ENCODE measurements at regions not wholly inside any gene's neighbourhood (a gene's known extent, or its start where the extent isn't known, plus 50 kb on each side); places are given as distances from the start of the nearest gene placed in this dataset.

DNA sequence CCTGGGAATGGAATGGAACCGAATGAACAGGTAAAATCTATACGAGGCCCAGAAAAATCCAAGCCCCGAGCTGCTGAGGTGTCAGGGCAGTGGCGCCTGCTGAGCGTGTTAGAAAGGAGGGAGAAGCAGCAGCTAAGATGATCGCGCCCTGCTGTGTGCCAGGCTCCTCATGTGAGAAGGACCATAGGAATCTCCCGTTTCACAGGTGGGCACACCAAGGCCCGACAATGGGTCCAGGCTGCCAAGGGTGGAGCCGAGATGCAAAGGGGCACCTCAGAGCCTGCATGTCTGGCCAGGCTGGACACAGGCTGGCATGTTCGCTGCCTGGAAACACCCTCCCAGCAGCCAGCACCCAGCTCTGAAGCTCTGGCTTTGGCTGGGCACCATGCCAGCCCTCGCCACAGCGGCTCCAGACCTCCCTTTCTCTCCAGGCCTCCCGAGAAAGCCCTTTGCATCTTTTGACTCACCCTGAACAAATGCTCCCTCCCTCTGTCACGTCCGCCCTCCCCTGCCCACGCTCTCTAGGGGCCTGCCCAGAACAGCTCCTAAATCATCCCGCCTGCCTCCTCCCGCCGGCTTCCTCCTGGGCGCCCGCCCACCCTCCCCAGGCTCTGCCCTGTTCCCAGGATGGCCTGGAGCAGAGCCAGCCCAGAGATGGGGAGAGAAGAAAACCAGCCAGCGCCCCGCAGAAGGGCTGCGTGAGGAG lies 217.8 kb upstream of the GSE1 start:
- H3K36me3 ChIP-seq (ENCODE audit: control insufficient read depth in 5 of 5, insufficient read depth in 5 of 5, low read length in 5 of 5), result peaks cover 0 to 3% (median 0%) of the 10 kb centered on the region in 5 donors
- H3K4me3 ChIP-seq (ENCODE audit: low read depth in 1 of 5, low read length in 5 of 5), result no peak overlapping the region
- no peak overlapping the region for H3K27ac ChIP-seq (ENCODE audit: low read depth, low read length)
- H3K4me1 ChIP-seq (ENCODE audit: control insufficient read depth in 5 of 5, insufficient read depth in 5 of 5, low read length in 5 of 5), result peaks cover 11 to 33% (median 27%) of the 10 kb centered on the region in 5 donors
- H3K27me3 ChIP-seq (ENCODE audit: control insufficient read depth in 5 of 5, insufficient read depth in 4 of 5, low read length in 5 of 5), result no peaks in the 10 kb centered on the region
- H3K9ac ChIP-seq (ENCODE audit: low read length in 5 of 5), result no peak overlapping the region
- H3K9me3 ChIP-seq (ENCODE audit: control insufficient read depth in 5 of 5, low read length in 5 of 5), result peaks cover 0 to 4% (median 0%) of the 10 kb centered on the region in 5 donors

DNA sequence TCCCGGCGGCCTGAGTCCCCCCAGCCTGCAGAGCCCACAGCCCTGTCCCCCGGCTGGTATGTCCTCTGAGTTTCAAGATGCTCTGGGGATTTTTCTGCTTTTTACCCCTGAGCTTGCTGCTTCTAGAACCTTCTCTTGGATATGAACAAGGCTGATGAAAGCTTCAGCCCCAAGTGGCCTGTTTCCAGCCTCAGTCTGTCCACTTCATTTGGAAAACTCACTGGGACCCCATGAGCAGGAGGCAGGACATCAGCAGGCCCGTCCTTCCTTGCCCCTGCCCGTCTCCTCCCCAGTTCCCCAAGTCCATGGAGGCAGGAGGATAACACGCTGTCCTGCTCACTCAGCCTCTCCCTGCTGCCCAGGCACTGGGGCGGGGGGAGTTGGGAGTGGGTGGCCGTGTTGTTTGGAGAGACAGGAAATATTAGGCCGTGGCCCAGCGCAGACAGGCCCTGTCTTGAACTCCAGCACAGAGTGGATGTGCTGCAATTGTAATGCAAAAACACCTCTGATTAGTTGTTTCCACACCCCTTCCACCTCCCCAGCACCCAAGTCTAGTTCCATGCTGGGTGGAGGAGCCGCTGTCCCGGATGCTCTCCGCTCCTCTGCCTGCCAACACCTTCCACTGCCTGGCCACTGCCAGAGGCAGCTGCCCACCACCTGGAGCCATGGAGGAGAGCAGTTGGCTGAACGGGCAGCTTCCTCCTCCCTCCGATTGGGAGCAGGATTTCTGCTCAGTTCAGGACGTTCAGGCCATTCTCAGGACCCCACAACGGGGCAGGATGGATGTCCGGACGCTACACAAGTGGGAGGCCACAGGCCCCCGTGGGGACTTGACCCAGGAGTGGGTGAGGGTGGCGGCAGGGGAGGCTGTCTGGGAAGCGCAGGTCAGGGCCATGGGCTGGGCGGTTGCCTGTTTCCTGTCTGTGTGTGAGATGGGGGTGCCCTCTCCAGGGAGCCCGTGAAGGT lies 216.9 kb upstream of the GSE1 start:
- H3K36me3 ChIP-seq (ENCODE audit: control insufficient read depth in 5 of 5, insufficient read depth in 5 of 5, low read length in 5 of 5), result peaks cover 0 to 3% (median 0%) of the 10 kb centered on the region in 5 donors

DNA sequence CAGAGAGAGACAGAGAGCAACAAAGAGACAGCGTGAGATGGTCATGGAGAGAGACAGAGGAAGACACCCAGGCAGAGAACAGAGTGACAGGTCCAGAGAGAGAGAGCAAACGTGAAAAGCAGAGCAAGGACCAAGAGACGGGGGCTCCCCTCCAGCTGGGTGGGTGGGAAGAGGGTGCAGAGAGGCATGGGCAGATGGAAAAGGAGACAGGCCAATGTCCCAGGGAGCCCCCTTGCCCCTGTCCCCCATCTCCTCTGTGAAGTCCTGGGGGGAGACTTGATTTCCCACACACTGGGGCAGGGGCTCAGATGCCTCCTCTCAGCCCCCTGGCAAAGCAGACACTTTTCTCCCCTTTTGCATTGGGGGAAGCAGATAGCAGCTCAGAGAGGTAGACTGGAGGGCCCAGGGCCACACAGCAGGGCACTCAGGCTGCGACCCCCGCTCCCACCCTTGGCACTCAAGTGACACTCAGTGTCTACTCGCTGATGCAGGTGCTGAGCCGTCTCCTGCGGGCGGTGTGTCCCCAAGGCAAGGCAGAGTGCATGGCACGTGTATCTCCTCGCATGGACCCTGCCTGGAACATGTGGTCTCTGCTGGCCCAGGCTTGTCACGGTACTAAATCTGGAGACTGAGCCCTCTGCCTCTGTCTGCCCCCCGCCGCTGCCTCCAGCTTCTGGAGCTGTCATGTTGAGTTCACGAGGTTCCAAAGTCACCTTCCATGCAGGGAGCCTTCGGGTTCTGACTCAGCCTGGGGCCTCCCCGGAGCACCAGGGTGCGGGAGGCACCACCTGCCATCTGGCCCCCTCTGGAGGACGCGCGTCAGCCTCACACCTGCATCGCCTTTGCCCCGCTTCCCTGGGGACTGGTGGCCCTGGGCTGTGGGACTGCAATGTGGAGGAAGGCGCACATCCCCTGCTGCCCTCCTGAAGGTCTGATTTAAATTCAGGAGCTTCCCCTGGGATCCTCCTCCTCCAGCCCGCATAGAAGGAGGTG lies 215.9 kb upstream of the GSE1 start:
- H3K4me1 ChIP-seq (ENCODE audit: control insufficient read depth in 5 of 5, insufficient read depth in 5 of 5, low read length in 5 of 5), result peaks cover 11 to 30% (median 27%) of the 10 kb centered on the region in 5 donors
- H3K27ac ChIP-seq (ENCODE audit: low read depth, low read length), result no peak overlapping the region

More for the DNA sequence above, 216.9 kb upstream of the GSE1 start:
- Histone ChIP-seq H3K9ac (ENCODE audit: low read length in 5 of 5) (no peak overlapping the region), H3K27ac (ENCODE audit: low read depth, low read length) (no peak overlapping the region), H3K9me3 (ENCODE audit: control insufficient read depth in 5 of 5, low read length in 5 of 5) (peaks cover 0 to 2% (median 0%) of the 10 kb centered on the region in 5 donors), H3K4me3 (ENCODE audit: low read depth in 1 of 5, low read length in 5 of 5) (no peak overlapping the region), H3K4me1 (ENCODE audit: control insufficient read depth in 5 of 5, insufficient read depth in 5 of 5, low read length in 5 of 5) (peaks cover 11 to 30% (median 26%) of the 10 kb centered on the region in 5 donors), H3K27me3 (ENCODE audit: control insufficient read depth in 5 of 5, insufficient read depth in 4 of 5, low read length in 5 of 5) (no peaks in the 10 kb centered on the region)

DNA sequence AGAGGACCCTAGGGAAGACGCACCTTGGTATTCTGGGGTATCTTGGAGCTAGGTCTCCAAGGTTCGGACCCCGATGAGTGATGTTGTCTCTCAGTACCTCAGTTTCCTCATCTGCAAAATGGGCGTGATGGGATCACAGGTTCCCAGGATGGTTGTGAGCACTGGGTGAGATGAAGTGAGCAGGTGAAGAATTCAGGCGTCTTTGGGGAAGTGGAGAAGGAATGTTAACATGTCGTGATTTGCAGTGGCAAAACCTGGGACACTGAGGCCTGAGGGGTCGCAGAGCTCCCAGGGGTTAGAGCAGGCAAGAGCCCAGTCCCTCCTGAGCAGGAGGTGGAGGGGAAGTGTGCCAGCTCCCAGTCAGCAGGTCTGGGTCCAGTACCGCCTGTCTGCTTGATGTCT lies 215.1 kb upstream of the GSE1 start:
- Histone ChIP-seq H3K9ac (ENCODE audit: low read length in 5 of 5) (no peak overlapping the region), H3K4me1 (ENCODE audit: control insufficient read depth in 5 of 5, insufficient read depth in 5 of 5, low read length in 5 of 5) (peaks cover 14 to 39% (median 36%) of the 10 kb centered on the region in 5 donors), H3K27me3 (ENCODE audit: control insufficient read depth in 5 of 5, insufficient read depth in 4 of 5, low read length in 5 of 5) (no peaks in the 10 kb centered on the region), H3K27ac (ENCODE audit: low read depth, low read length) (no peak overlapping the region), H3K9me3 (ENCODE audit: control insufficient read depth in 5 of 5, low read length in 5 of 5) (no peaks in the 10 kb centered on the region), H3K4me3 (ENCODE audit: low read depth in 1 of 5, low read length in 5 of 5) (no peak overlapping the region), H3K36me3 (ENCODE audit: control insufficient read depth in 5 of 5, insufficient read depth in 5 of 5, low read length in 5 of 5) (no peaks in the 10 kb centered on the region)

More for the DNA sequence above, 215.9 kb upstream of the GSE1 start:
- no peak overlapping the region for H3K4me3 ChIP-seq (ENCODE audit: low read depth in 1 of 5, low read length in 5 of 5)
- H3K27me3 ChIP-seq (ENCODE audit: control insufficient read depth in 5 of 5, insufficient read depth in 4 of 5, low read length in 5 of 5), result no peaks in the 10 kb centered on the region
- H3K9me3 ChIP-seq (ENCODE audit: control insufficient read depth in 5 of 5, low read length in 5 of 5), result no peaks in the 10 kb centered on the region
- H3K36me3 ChIP-seq (ENCODE audit: control insufficient read depth in 5 of 5, insufficient read depth in 5 of 5, low read length in 5 of 5), result peaks cover 0 to 3% (median 0%) of the 10 kb centered on the region in 5 donors
- no peak overlapping the region for H3K9ac ChIP-seq (ENCODE audit: low read length in 5 of 5)

DNA sequence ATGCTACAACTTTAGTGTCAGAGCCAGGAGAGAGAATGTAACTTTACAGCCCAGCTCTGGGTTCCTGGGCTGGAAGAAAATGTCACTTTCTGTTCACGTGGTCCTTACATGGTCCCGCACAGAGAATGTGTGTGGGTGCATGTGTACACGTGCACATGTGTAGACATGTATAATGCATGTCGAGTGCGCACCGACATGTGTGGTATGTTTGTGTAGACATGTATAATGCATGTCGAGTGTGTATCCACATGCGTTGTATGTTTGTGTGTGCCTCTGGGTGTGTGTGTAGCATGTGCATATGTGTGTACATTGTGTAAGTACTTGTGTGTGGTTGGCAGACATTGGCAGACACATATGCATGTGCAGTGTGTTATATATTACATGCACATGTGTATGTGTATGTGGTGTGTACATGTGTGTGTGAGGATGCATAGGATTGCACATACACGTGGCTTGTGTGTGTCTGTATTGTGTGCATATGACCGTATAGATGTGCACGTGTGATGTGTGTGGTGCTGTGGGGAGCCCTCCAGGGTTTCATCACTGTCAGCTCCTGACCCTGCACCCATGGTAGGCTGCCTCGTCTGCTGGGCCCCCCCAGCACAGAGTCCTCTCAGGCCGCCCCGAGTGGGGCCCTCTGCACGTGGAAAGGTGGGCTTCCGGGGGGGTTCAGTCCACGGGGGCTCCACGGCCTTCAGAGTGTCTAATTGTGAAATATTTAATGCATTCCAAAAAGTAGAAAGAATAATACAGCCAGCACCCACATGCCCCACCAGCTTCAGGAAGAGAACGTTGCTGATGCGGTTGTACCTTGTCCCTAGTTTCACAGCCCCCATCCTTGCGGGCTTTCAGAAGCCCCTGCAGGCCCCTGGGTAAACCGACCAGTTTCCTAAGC lies 214.2 kb upstream of the GSE1 start:
- Histone ChIP-seq H3K4me3 (ENCODE audit: low read depth in 1 of 5, low read length in 5 of 5) (no peak overlapping the region), H3K9me3 (ENCODE audit: control insufficient read depth in 5 of 5, low read length in 5 of 5) (no peaks in the 10 kb centered on the region), H3K27me3 (ENCODE audit: control insufficient read depth in 5 of 5, insufficient read depth in 4 of 5, low read length in 5 of 5) (no peaks in the 10 kb centered on the region), H3K9ac (ENCODE audit: low read length in 5 of 5) (no peak overlapping the region), H3K4me1 (ENCODE audit: control insufficient read depth in 5 of 5, insufficient read depth in 5 of 5, low read length in 5 of 5) (peaks cover 14 to 41% (median 37%) of the 10 kb centered on the region in 5 donors), H3K27ac (ENCODE audit: low read depth, low read length) (no peak overlapping the region), H3K36me3 (ENCODE audit: control insufficient read depth in 5 of 5, insufficient read depth in 5 of 5, low read length in 5 of 5) (no peaks in the 10 kb centered on the region)

DNA sequence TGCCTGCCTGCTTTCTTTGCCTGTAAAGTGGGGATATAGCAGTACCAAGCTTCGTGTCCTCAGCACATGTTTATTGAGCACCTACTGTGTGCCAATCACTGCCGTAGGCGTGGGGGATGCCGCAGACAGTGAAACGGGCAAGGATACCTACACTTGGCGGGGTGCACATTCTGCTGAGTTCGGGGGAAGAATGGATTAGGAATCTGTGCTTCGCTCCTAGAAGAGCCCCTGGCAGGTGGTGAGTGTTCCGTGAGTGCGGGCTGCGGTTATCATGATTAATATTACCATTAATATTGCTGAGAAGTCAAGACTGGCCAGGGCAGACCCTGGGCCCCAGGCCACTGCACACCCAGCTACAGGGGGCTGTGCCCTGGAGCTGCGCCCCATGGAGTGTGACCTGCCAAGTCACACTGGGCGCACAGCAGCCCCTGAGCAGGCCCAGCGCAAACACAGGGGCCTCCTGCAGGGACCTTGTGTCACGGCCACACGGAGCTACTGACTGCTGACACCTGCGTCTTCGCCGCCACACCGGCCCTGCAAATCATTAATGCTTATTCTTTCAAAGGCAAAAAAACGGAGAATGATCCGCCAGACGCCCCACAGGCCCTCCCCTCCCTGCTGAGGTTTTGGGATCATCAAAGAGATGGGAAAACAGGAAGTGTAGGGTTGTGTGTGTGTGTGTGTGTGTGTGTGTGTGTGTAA lies 213.4 kb upstream of the GSE1 start:
- Histone ChIP-seq H3K4me1 (ENCODE audit: control insufficient read depth in 5 of 5, insufficient read depth in 5 of 5, low read length in 5 of 5) (peaks cover 14 to 35% (median 33%) of the 10 kb centered on the region in 5 donors), H3K9ac (ENCODE audit: low read length in 5 of 5) (no peak overlapping the region), H3K4me3 (ENCODE audit: low read depth in 1 of 5, low read length in 5 of 5) (no peak overlapping the region), H3K27ac (ENCODE audit: low read depth, low read length) (no peak overlapping the region), H3K36me3 (ENCODE audit: control insufficient read depth in 5 of 5, insufficient read depth in 5 of 5, low read length in 5 of 5) (no peaks in the 10 kb centered on the region), H3K9me3 (ENCODE audit: control insufficient read depth in 5 of 5, low read length in 5 of 5) (no peaks in the 10 kb centered on the region), H3K27me3 (ENCODE audit: control insufficient read depth in 5 of 5, insufficient read depth in 4 of 5, low read length in 5 of 5) (no peaks in the 10 kb centered on the region)

DNA sequence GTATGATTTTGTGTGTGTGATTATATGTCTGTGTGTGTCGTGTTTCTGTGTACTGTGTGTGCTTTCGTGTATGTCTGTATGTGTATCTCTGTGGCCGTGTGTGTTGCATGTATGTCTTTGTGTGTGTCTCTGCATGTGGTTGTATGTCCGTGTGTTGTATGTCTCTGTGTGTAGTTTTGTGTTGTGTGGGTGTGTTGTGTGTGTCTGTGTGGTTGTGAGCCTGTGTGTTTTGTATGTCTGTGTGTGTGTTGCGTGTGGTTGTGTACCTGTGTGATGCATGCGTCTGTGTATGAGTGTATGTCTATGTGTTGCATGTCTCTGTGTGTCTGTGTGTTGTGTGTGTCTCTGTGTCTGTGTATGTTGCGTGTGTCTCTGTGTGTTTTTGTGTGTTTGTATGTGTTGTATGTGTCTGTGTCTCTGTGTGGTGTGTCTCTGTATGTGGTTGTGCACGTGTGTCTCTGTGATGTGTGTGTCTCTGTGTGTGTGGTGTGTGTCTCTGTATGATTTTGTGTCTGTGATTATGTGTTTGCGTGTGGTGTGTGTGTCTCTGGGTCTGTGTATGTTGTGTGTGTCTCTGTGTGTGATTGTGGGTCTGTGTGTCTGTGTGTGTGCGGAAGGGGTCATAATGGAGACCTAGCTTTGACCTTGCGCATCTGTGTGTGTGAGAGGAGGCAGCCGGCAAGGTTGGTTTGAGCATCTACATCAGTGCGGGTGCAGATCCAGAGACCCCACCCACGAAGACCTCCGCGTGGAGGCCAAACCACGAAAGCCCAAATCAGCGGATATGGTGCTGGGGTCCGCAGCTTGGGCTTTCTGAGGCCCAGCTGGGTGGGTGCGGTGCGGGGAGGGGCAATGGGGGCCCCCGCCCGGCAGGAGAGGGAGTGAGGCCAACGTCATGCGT lies 212.6 kb upstream of the GSE1 start:
- no peak overlapping the region for H3K27ac ChIP-seq (ENCODE audit: low read depth, low read length)
- H3K27me3 ChIP-seq (ENCODE audit: control insufficient read depth in 5 of 5, insufficient read depth in 4 of 5, low read length in 5 of 5), result no peaks in the 10 kb centered on the region
- H3K4me1 ChIP-seq (ENCODE audit: control insufficient read depth in 5 of 5, insufficient read depth in 5 of 5, low read length in 5 of 5), result peaks cover 10 to 26% (median 25%) of the 10 kb centered on the region in 5 donors
- no peak overlapping the region for H3K9ac ChIP-seq (ENCODE audit: low read length in 5 of 5)
- no peak overlapping the region for H3K4me3 ChIP-seq (ENCODE audit: low read depth in 1 of 5, low read length in 5 of 5)
- no peaks in the 10 kb centered on the region for H3K9me3 ChIP-seq (ENCODE audit: control insufficient read depth in 5 of 5, low read length in 5 of 5)
- no peaks in the 10 kb centered on the region for H3K36me3 ChIP-seq (ENCODE audit: control insufficient read depth in 5 of 5, insufficient read depth in 5 of 5, low read length in 5 of 5)

DNA sequence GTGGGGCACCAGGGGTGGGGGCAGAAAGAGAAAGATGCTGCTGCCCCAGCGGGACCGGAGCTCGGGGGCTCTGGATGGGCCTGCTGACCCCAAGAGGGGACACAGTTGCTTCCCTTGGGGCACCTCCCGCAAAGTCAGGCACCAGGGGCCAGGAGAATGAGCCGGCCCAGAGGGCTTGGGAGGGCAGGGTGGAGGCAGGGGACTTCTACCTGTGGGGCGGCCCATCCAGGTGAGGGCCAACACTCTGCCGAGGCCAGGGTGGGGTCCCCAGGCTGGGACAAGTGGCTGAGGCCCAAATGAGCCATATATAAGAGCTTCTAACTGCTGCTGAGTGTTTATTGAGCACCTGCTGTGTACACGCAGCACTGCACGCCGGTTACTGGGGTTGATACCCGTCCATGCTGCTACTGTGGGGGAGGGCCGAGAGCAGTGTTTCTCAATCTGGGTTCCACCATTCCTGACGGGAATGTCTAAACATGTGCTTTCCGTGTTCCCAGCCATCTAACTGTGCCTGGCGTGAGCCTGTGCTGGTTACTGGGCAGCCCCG lies 211.7 kb upstream of the GSE1 start:
- Histone ChIP-seq H3K4me3 (ENCODE audit: low read depth in 1 of 5, low read length in 5 of 5) (no peak overlapping the region), H3K4me1 (ENCODE audit: control insufficient read depth in 5 of 5, insufficient read depth in 5 of 5, low read length in 5 of 5) (peaks cover 6 to 18% (median 17%) of the 10 kb centered on the region in 5 donors), H3K27me3 (ENCODE audit: control insufficient read depth in 5 of 5, insufficient read depth in 4 of 5, low read length in 5 of 5) (no peaks in the 10 kb centered on the region)

More for the DNA sequence above, 211.7 kb upstream of the GSE1 start:
- Histone ChIP-seq H3K9ac (ENCODE audit: low read length in 5 of 5) (no peak overlapping the region), H3K27ac (ENCODE audit: low read depth, low read length) (no peak overlapping the region), H3K9me3 (ENCODE audit: control insufficient read depth in 5 of 5, low read length in 5 of 5) (no peaks in the 10 kb centered on the region), H3K36me3 (ENCODE audit: control insufficient read depth in 5 of 5, insufficient read depth in 5 of 5, low read length in 5 of 5) (no peaks in the 10 kb centered on the region)

All from subcutaneous abdominal adipose tissue (tissue), 5 donors.